ENCODE measurements at regions not wholly inside any gene's neighbourhood (a gene's known extent, or its start where the extent isn't known, plus 50 kb on each side); places are given as distances from the start of the nearest gene placed in this dataset.
A peak's percentile ranks its signal among the peaks of the same experiment; 100 is the strongest.

DNA sequence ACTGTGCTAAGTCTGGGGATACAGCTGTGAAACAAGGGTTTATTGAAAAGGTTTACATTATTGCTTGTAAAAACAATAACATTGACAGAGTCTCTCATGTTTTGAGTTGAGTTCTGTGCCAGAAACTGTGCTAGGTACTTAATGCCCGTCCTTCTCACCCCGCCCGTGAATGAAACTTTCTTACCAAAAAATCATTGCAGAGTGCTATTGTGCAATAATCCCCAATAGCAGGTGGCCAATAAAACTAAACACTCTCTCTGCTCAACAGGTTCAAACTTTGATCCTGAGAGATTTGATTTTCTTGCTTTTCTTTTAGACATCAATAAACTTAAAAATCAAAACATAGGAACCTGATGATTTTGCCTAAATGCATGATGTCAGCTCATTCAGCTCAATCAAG, 441.6 kb downstream of the HAPSTR1 start:
- DNase-seq (ENCODE audit: low spot score), result no peak
- no peak for ATAC-seq (ENCODE audit: low FRiP score)
- TF ChIP-seq, protein P1, sequence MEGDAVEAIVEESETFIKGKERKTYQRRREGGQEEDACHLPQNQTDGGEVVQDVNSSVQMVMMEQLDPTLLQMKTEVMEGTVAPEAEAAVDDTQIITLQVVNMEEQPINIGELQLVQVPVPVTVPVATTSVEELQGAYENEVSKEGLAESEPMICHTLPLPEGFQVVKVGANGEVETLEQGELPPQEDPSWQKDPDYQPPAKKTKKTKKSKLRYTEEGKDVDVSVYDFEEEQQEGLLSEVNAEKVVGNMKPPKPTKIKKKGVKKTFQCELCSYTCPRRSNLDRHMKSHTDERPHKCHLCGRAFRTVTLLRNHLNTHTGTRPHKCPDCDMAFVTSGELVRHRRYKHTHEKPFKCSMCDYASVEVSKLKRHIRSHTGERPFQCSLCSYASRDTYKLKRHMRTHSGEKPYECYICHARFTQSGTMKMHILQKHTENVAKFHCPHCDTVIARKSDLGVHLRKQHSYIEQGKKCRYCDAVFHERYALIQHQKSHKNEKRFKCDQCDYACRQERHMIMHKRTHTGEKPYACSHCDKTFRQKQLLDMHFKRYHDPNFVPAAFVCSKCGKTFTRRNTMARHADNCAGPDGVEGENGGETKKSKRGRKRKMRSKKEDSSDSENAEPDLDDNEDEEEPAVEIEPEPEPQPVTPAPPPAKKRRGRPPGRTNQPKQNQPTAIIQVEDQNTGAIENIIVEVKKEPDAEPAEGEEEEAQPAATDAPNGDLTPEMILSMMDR (IDR thresholded peaks at IDR 0.05), result no peak

DNA sequence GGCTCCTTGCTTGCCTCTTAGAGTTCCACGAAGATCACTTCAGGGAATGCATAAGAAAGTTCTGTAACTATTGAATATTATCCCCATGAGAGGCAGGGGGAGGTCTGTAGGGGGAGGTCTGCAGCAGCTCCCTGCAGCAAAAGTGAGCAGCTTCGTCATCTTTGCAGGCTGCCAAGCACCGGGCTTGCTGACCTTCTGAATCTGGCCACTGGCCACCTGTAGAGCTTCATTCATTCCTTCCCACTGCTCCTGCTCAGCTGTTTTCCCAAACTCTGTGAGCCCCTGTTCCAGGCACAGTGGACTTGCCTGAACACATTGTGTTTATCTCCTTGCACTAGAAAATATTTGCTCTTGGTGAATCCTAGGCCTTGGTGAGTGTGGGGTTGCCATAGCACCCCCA, 443.3 kb downstream of the HAPSTR1 start:
- DNase-seq (ENCODE audit: low spot score) (no peak), ATAC-seq (ENCODE audit: low FRiP score) (peak; percentile 73)
- TF ChIP-seq, protein P1 (IDR thresholded peaks at IDR 0.05), result no peak

DNA sequence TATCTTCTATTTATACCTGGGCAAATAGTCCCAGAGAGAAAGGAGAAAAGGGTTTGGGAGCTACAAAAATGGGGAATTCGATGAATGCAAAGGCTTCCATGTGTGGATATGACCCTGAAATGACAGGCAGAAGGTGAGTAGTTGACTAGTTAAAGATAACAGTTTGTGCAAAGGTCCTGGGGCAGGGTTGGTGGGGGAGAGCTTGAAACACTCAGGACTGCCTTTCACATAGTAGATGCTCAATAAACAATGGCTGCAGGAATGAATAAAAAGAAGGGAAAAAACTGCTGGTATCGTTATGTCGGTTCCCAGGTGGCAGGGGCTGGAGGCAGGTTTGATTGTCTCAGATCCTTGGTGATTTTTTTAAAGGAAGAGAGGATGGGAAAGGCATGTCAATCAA, 445.5 kb downstream of the HAPSTR1 start:
- ATAC-seq (ENCODE audit: low FRiP score) (no peak), DNase-seq (ENCODE audit: low spot score) (no peak)
- TF ChIP-seq, protein P1 (IDR thresholded peaks at IDR 0.05), result no peak

DNA sequence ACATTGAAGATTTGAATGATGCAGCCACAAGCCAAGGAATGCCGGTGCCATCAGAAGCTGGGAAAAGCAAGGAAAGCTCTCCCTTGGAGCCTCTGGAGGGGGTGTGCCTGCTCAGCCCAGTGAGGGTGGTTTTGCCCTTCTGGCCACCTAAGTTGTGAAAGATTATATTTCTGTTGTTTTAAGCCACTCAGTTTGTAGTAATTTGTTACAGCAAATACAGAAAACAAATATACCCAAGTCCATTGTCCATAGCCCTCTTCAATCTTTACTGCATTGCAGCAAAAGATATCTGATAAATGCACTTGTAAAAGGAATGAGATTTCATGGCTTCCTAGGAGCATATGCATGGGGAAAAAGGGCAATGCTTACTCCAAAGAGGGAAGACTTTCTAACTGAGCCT, 447.9 kb downstream of the HAPSTR1 start:
- TF ChIP-seq, protein P1 (IDR thresholded peaks at IDR 0.05), result no peak
- no peak for ATAC-seq (ENCODE audit: low FRiP score)
- DNase-seq (ENCODE audit: low spot score), result no peak

DNA sequence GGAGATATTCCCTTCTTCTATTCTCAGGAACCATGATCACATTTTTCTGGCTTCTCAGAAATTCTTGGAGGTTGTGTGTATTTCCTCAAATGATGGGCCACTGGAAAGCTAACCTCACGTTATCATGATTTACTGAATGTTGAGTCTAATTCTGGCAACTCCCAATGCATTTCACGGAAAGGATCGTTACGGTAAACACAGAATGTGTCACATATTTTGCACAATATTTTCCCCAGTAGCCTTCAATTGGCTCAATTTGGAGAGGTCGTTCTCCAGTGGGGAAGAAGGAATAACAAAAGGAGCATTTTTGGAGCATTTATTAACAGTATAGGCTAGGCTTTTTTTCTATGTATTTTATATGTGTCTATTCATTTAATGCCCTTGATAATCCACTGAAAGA, 450.3 kb downstream of the HAPSTR1 start:
- DNase-seq (ENCODE audit: low spot score) (no peak), ATAC-seq (ENCODE audit: low FRiP score) (peak; percentile 49)
- TF ChIP-seq, protein P1 (IDR thresholded peaks at IDR 0.05), result no peak

DNA sequence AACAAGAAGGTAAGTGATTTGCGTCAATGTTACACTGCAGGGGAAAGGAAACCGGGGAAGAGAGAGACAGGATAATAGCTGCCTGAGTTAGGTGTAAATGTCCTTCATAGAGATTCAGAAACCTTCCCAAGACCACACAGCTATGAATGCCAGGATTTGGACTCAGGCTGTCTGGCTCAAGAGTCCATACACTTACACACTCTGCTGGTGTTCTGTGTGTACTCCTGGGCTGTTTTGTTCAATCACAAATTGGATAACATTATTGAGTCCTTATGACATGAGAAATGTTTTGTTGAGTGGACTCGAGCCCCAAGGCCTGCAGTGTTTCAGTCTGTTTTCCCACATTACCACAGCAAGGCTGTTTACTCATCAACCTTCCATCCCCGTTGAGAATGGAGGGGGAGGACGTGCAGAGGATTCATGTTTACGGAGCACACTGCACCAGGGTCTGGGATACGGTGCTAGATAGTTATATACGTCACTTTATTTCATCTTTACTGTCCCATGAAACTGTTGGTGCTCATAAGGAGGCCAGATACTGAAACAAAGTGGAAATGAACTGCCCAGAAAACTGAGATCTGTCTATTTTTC, 450.8 kb downstream of the HAPSTR1 start:
- ATAC-seq (ENCODE audit: low FRiP score), result no peak
- TF ChIP-seq, protein P1 (IDR thresholded peaks at IDR 0.05), result no peak
- no peak for DNase-seq (ENCODE audit: low spot score)

Measured in omental fat pad (tissue), 3 donors.